HT-29 (cell line): ENCODE measurements at regions not wholly inside any gene's neighbourhood (a gene's known extent, or its start where the extent isn't known, plus 50 kb on each side); places are given as distances from the start of the nearest gene placed in this dataset.

Experiments used
- DNase-seq: peaks from one replicate; pipeline ENCODE4 v3.0.0-alpha.2; 2015; ENCODE audit warnings: low spot score

GRCh38 chr9:115169003-115169402, 51.0 kb upstream of the TNC start:
- no peak for DNase-seq

- peak; percentile 56 for DNase-seq
These were observed 52.6 kb upstream of the TNC start for GRCh38 chr9:115170358-115171073.

- DNase-seq: no peak
These were observed 54.0 kb upstream of the TNC start for GRCh38 chr9:115171921-115172388.

GRCh38 chr9:115182264-115182663, 64.3 kb upstream of the TNC start:
- no peak for DNase-seq

- no peak for DNase-seq
These were observed 65.5 kb upstream of the TNC start for GRCh38 chr9:115183436-115183835.

GRCh38 chr9:115189686-115190085, 71.7 kb upstream of the TNC start:
- no peak for DNase-seq

GRCh38 chr9:115191667-115192066, 73.7 kb upstream of the TNC start:
- DNase-seq: no peak

GRCh38 chr9:115192280-115192679, 74.3 kb upstream of the TNC start:
- no peak for DNase-seq

- no peak for DNase-seq
These were observed 75.0 kb upstream of the TNC start for GRCh38 chr9:115192835-115193525.

- no peak for DNase-seq
These were observed 75.8 kb upstream of the TNC start for GRCh38 chr9:115193777-115194176.

- DNase-seq: no peak
These were observed 76.3 kb upstream of the TNC start for GRCh38 chr9:115194216-115194615.

GRCh38 chr9:115195912-115196311, 78.0 kb upstream of the TNC start:
- no peak for DNase-seq

GRCh38 chr9:115196919-115197318, 79.0 kb upstream of the TNC start:
- no peak for DNase-seq

GRCh38 chr9:115198001-115198400, 80.0 kb upstream of the TNC start:
- no peak for DNase-seq

GRCh38 chr9:115200711-115201505, 83.0 kb upstream of the TNC start:
- no peak for DNase-seq

- DNase-seq: no peak
These were observed 84.2 kb upstream of the TNC start for GRCh38 chr9:115202181-115202580.

GRCh38 chr9:115202960-115203751, 85.2 kb upstream of the TNC start:
- DNase-seq: no peak

- DNase-seq: peak; percentile 18
These were observed 87.0 kb upstream of the TNC start for GRCh38 chr9:115204904-115205453.

- DNase-seq: no peak
These were observed 89.3 kb upstream of the TNC start for GRCh38 chr9:115207003-115207836.

GRCh38 chr9:115208501-115208900, 90.5 kb upstream of the TNC start:
- DNase-seq: no peak
